ENCODE measurements at regions not wholly inside any gene's neighbourhood (a gene's known extent, or its start where the extent isn't known, plus 50 kb on each side); places are given as distances from the start of the nearest gene placed in this dataset.

DNA sequence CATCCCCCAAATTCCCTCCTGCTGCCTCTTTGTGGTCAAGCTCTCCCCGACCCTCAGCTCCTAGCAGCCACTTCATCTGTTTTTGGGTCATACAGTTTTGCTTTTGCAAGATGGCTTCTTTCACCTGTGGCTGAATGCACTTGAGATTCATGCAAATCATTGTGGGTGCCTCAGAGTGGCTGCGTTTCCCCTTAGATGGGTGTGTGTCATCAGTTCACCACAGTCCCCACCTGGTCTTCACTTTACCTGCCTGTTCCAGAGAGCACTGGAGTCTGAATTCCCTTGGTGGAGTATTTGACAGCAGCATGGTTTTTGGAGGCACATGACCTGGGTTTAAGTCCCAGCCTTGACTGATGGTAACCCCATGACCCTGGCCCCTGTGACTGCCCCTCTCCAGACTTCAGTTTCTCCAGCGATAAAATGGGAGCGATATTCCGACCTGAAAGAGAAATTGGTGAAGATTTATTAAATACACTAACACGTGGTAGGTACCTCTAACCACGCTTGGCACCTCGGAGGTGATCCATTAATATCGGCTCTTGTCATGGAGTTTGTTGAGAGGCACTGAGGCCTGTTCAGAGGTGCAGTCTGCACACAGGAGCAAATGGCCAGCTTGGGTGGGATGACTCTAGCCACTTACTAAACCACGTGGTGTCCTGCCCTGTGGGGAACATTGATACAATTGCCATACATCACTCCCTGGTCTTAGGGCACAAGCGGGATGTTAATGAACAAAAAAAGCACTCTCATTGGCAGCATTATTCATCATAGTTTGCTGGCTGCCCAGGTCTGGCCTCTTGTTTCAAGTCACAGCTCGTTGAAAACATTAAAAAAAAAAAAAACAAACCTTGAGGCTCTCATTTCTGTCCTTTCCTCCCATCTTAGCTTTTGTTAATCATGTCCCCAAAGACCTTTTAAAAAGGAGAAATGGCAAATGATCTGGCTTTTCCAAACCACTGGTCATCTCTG lies 167.2 kb upstream of the KCNG1 start:
- 83% methylated on average over 12 of the region's 12 CpGs for WGBS (ENCODE audit: low lambda C conversion rate, missing lambda C conversion rate)
- no peak for DNase-seq (ENCODE audit: low spot score)

DNA sequence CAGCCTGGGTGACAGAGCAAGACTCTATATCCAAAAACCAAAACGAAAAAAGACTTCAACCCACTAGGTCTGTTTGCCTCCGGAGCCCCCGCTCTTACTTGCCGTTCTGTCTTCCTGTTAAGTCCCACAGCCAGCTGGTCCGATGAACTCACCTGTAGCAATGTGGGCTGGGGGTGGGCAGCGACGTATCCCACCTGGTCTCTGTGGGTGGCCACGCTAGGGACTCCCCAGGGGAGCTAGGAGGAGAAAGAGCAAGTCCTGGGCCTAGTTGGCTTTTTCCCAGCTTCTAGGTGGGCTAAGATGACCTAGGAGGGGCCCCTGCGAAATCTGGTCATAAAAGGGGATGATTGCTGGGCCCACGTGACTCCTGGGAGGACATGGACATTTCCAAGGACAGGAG lies 166.0 kb upstream of the KCNG1 start:
- Histone ChIP-seq H3K4me2 (no peak overlapping the region), H3K4me3 (no peak overlapping the region), H3K4me1 (ENCODE audit: insufficient read depth) (no peaks in the 10 kb centered on the region), H3K79me2 (no peaks in the 10 kb centered on the region), H3K9me3 (ENCODE audit: low read depth) (no peaks in the 10 kb centered on the region), H3K27me3 (no peaks in the 10 kb centered on the region), H3K9me2 (replicated peaks; ENCODE audit: insufficient read depth) (no peaks in the 10 kb centered on the region), H4K20me1 (ENCODE audit: insufficient read depth, poor library complexity, severe bottlenecking) (no peaks in the 10 kb centered on the region), H3K36me3 (replicated peaks; ENCODE audit: insufficient read depth, low read depth) (no peaks in the 10 kb centered on the region), H3K27ac (no peak overlapping the region), H2AFZ (no peak overlapping the region)
- WGBS (ENCODE audit: low lambda C conversion rate, missing lambda C conversion rate) = 85% methylated on average over 10 of the region's 10 CpGs
- no peak for TF ChIP-seq EZH2 (IDR thresholded peaks at IDR 0.05; ENCODE audit: borderline replicate concordance)
- no peak for TF ChIP-seq EZH2phosphoT487 (IDR thresholded peaks at IDR 0.05; ENCODE audit: low read depth, severe bottlenecking, unreplicated experiment)
- no peak for TF ChIP-seq CTCF (IDR thresholded peaks at IDR 0.05; ENCODE audit: poor library complexity)
- no peak for DNase-seq (ENCODE audit: low spot score)

More for the DNA sequence above, 167.2 kb upstream of the KCNG1 start:
- H3K36me3 ChIP-seq (replicated peaks; ENCODE audit: insufficient read depth, low read depth) = no peaks in the 10 kb centered on the region
- no peak for TF ChIP-seq EZH2 (IDR thresholded peaks at IDR 0.05; ENCODE audit: borderline replicate concordance)
- no peak overlapping the region for H3K4me3 ChIP-seq
- H3K27me3 ChIP-seq = no peaks in the 10 kb centered on the region
- H3K9me2 ChIP-seq (replicated peaks; ENCODE audit: insufficient read depth) = no peaks in the 10 kb centered on the region
- no peak overlapping the region for H2AFZ ChIP-seq
- H3K4me2 ChIP-seq = no peak overlapping the region
- no peaks in the 10 kb centered on the region for H4K20me1 ChIP-seq (ENCODE audit: insufficient read depth, poor library complexity, severe bottlenecking)
- no peaks in the 10 kb centered on the region for H3K9me3 ChIP-seq (ENCODE audit: low read depth)
- no peaks in the 10 kb centered on the region for H3K79me2 ChIP-seq
- no peak overlapping the region for H3K27ac ChIP-seq
- H3K4me1 ChIP-seq (ENCODE audit: insufficient read depth) = no peaks in the 10 kb centered on the region

- H3K27me3 ChIP-seq = no peaks in the 10 kb centered on the region
- TF ChIP-seq CTCF (IDR thresholded peaks at IDR 0.05; ENCODE audit: poor library complexity) = no peak
- 31% methylated on average over 9 of the region's 9 CpGs for WGBS (ENCODE audit: low lambda C conversion rate, missing lambda C conversion rate)
- no peaks in the 10 kb centered on the region for H3K36me3 ChIP-seq (replicated peaks; ENCODE audit: insufficient read depth, low read depth)
- H3K9me3 ChIP-seq (ENCODE audit: low read depth) = no peaks in the 10 kb centered on the region
- H3K4me3 ChIP-seq = no peak overlapping the region
- no peak overlapping the region for H3K27ac ChIP-seq
- no peaks in the 10 kb centered on the region for H4K20me1 ChIP-seq (ENCODE audit: insufficient read depth, poor library complexity, severe bottlenecking)
- H3K79me2 ChIP-seq = no peaks in the 10 kb centered on the region
- no peak overlapping the region for H2AFZ ChIP-seq
- H3K4me1 ChIP-seq (ENCODE audit: insufficient read depth) = no peaks in the 10 kb centered on the region
- DNase-seq (ENCODE audit: low spot score) = no peak
- no peak overlapping the region for H3K4me2 ChIP-seq
- no peaks in the 10 kb centered on the region for H3K9me2 ChIP-seq (replicated peaks; ENCODE audit: insufficient read depth)
Measured at GRCh38 chr20:51187261-51187660, 164.4 kb upstream of the KCNG1 start.

DNA sequence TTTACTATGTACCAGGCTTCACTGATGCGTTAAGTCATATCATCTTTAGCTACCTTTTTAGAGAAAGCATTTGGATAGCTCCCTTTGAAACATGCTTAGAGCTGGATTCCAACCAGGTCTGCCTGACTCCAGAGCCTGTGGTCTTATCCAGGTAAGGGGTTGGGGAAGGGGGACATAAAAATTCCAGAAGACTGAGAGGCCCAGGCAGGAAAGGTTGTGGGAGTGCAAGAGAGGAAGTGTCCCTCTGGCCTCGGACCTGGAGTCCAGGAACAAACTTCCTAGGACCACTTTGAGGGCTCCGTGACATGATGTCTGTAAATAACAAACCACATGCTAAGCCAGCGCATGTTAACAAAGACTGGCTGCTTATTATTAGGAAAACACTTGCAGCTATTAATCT lies 163.0 kb upstream of the KCNG1 start:
- DNase-seq (ENCODE audit: low spot score) = no peak
- Histone ChIP-seq H3K9me2 (replicated peaks; ENCODE audit: insufficient read depth) (no peaks in the 10 kb centered on the region), H4K20me1 (ENCODE audit: insufficient read depth, poor library complexity, severe bottlenecking) (no peaks in the 10 kb centered on the region), H3K79me2 (no peaks in the 10 kb centered on the region), H3K27me3 (no peaks in the 10 kb centered on the region), H3K4me3 (no peak overlapping the region), H3K36me3 (replicated peaks; ENCODE audit: insufficient read depth, low read depth) (no peaks in the 10 kb centered on the region), H3K27ac (no peak overlapping the region), H3K4me2 (no peak overlapping the region), H3K9me3 (ENCODE audit: low read depth) (no peaks in the 10 kb centered on the region), H2AFZ (no peak overlapping the region), H3K4me1 (ENCODE audit: insufficient read depth) (no peaks in the 10 kb centered on the region)
- WGBS (ENCODE audit: low lambda C conversion rate, missing lambda C conversion rate) = 67% methylated on average over 4 of the region's 4 CpGs
- no peak for TF ChIP-seq EZH2phosphoT487 (IDR thresholded peaks at IDR 0.05; ENCODE audit: low read depth, severe bottlenecking, unreplicated experiment)
- no peak for TF ChIP-seq CTCF (IDR thresholded peaks at IDR 0.05; ENCODE audit: poor library complexity)
- TF ChIP-seq EZH2 (IDR thresholded peaks at IDR 0.05; ENCODE audit: borderline replicate concordance) = no peak

Data from hepatocyte (in vitro differentiated cells).